Right cardiac atrium (tissue), 5 donors: ENCODE measurements at regions not wholly inside any gene's neighbourhood (a gene's known extent, or its start where the extent isn't known, plus 50 kb on each side); places are given as distances from the start of the nearest gene placed in this dataset.

Source experiments
- ATAC-seq, 2 donors: fragments of 200-7000 bp; cut with Tn5 transposase; one replicate each; pipeline versions ENCODE4 v1.8.0 to v1.9.1; 2020; ENCODE audit warnings: moderate library complexity in 2 of 2, mild to moderate bottlenecking in 1 of 2
- DNase-seq, 3 donors: peaks; one replicate each; pipeline ENCODE4 v3.0.0-alpha.2; 2020
- H3K27ac ChIP-seq: one replicate; pipeline ENCODE4 v1.5.1; 2013; ENCODE audit warnings: mild to moderate bottlenecking, low read length, control low read depth, moderate library complexity
- H3K27me3 ChIP-seq: one replicate; pipeline ENCODE4 v1.6.1; 2013; ENCODE audit not compliant: control insufficient read depth, insufficient read depth
- H3K4me1 ChIP-seq: one replicate; pipeline ENCODE4 v1.6.1; 2013; ENCODE audit warnings: low read length; ENCODE audit not compliant: control insufficient read depth, insufficient read depth
- H3K4me3 ChIP-seq: one replicate; pipeline ENCODE4 v1.5.1; 2013; ENCODE audit warnings: low read length, control low read depth
- H3K9me3 ChIP-seq: one replicate; pipeline ENCODE4 v1.6.1; 2013; ENCODE audit warnings: low read length; ENCODE audit not compliant: control insufficient read depth
- WGBS: extraction: QIAGEN DNeasy Blood & Tissue Kit; methylation state at CpG from one replicate; pipeline ENCODE4 v1.1.7; 2013; 5-methylcytosine and 5-hydroxymethylcytosine counted together
- intact Hi-C, 4 donors: fragments of 100-400 bp; cut with DNase I; formaldehyde crosslinking; loops; one replicate each; pipeline versions ENCODE4 v1.11.0 to v1.14.0; 2022 to 2023
- donor health status: healthy with polysubstance abuse.
- donor health status: DM: no; HTN: yes; CAD: no.
- donor health status: DM: no; HTN: no; CAD: no.
- donor health status: DM: no; HTN: yes; CAD: no; lungs with severe emphysema.
- donor health status: DM: yes; HTN: yes; CAD: no.

DNA sequence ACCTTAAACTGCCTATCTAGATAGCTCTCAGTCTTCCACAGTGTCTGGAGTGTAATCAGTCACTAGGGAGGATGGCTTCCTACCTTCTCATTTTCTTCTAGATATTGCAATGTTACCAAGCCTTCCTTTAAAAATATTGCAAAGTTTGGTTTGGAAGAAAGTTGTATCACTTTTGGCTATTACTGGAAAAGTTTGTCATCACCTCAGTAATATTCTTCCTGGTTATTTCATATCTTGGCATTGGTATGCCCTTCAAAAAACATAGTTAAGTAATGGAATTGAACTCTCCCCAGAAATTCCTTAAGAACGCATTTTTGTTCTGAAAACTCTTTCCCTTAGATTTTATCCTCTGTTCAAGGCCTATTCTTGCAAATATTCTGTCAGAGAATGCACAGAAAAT, 179.3 kb upstream of the MME start:
- Histone ChIP-seq H3K4me3 (no peak overlapping the region), H3K9me3 (no peaks in the 10 kb centered on the region), H3K4me1 (no peaks in the 10 kb centered on the region), H3K27ac (no peak overlapping the region), H3K27me3 (no peaks in the 10 kb centered on the region)
- 62% methylated on average over 1 of the region's 1 CpG for WGBS
- no peak for DNase-seq
- intact Hi-C loops = no loop called here
- ATAC-seq = peak in 1 of 2 donors; percentile 36

DNA sequence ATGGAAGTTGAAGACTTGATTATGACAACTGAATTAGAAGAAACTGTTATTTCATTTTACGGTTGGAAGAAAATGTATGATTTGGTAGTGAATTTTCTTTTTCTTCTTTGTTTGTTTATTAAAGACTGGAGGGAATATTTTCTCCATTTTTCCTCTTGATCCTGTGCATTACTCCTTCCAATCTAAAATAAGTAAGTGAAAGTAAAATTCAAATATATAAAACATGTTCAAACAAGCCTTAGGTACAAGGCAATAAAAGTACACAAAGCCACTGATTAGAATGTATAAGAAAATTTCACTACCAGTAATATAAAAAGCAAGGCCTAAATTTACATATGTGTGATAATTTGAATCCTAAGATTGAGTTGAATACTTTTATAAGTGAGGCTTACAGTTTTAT, 181.2 kb upstream of the MME start:
- intact Hi-C loops = no loop called here
- Histone ChIP-seq H3K4me3 (no peak overlapping the region), H3K4me1 (no peaks in the 10 kb centered on the region), H3K27ac (no peak overlapping the region), H3K9me3 (no peaks in the 10 kb centered on the region), H3K27me3 (no peaks in the 10 kb centered on the region)
- WGBS = 61% methylated on average over 1 of the region's 1 CpG
- ATAC-seq (no peak), DNase-seq (no peak)

- DNase-seq = no peak
- Histone ChIP-seq H3K27me3 (no peaks in the 10 kb centered on the region), H3K9me3 (no peaks in the 10 kb centered on the region), H3K4me1 (no peaks in the 10 kb centered on the region), H3K27ac (no peak overlapping the region), H3K4me3 (no peak overlapping the region)
- 28% methylated on average over 3 of the region's 3 CpGs for WGBS
- intact Hi-C loops = no loop called here
- peak in 1 of 2 donors; percentile 70 for ATAC-seq
These were observed 181.7 kb upstream of the MME start for GRCh38 chr3:154898443-154898842.

DNA sequence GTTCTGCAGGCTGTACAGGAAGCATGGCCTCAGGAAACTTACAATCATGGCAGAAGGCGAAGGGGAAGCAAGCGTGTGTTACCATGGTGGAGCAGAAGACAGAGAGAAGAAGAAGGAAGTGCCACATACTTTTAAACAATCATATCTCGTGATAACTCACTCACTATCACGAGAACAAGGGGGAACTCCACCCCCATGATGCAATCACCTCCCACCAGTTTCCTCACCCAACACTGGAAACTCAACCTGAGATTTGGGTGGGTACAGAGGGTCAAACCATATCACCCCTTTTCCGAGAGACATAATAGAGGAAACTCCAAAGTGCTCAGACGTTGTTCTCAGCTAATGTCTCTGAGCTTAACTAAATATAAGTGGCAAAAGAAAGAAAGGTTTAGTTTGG, 186.3 kb upstream of the MME start:
- Histone ChIP-seq H3K4me1 (no peaks in the 10 kb centered on the region), H3K4me3 (no peak overlapping the region), H3K27ac (no peak overlapping the region), H3K9me3 (no peaks in the 10 kb centered on the region), H3K27me3 (no peaks in the 10 kb centered on the region)
- DNase-seq = no peak
- no peak for ATAC-seq
- 83% methylated on average over 6 of the region's 6 CpGs for WGBS
- intact Hi-C loops = no loop called here

- no peak overlapping the region for H3K4me3 ChIP-seq
- ATAC-seq = no peak
- H3K27me3 ChIP-seq = no peaks in the 10 kb centered on the region
- 96% methylated on average over 36 of the region's 36 CpGs for WGBS
- no peak overlapping the region for H3K27ac ChIP-seq
- H3K9me3 ChIP-seq = no peaks in the 10 kb centered on the region
- intact Hi-C loops = no loop called here
- H3K4me1 ChIP-seq = no peaks in the 10 kb centered on the region
- DNase-seq = peak in 2 of 3 donors; percentile 48
These were observed 190.9 kb upstream of the MME start for GRCh38 chr3:154889227-154889634.

- Histone ChIP-seq H3K27me3 (no peaks in the 10 kb centered on the region), H3K4me3 (no peak overlapping the region), H3K9me3 (no peaks in the 10 kb centered on the region), H3K4me1 (no peaks in the 10 kb centered on the region), H3K27ac (no peak overlapping the region)
- no peak for ATAC-seq
- DNase-seq = no peak
- WGBS = 94% methylated on average over 3 of the region's 3 CpGs
- intact Hi-C loops = no loop called here
These were observed 192.2 kb upstream of the MME start for GRCh38 chr3:154887869-154888268.

DNA sequence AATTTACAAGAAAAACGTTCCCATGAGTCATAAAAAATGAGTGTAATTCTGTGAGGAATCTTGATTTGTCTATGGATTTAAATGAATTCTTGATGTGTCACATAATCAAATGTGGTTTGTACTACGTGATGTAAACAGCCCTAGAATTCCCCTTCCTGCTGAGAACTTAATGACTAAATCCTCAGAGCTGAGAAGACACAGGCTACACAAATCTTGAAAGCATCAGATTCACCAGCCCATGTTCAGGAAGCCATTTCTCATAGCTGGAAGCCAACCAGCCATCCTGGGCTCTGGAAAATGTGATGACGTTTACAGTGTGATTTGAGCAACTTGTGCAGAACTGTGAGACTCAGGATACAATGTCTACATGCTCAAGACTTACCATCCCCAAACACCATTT, 193.7 kb upstream of the MME start:
- Histone ChIP-seq H3K4me1 (no peaks in the 10 kb centered on the region), H3K9me3 (no peaks in the 10 kb centered on the region), H3K27ac (no peak overlapping the region), H3K27me3 (no peaks in the 10 kb centered on the region), H3K4me3 (no peak overlapping the region)
- intact Hi-C loops = no loop called here
- ATAC-seq (no peak), DNase-seq (peak in 1 of 3 donors; percentile 36)
- WGBS = 38% methylated on average over 3 of the region's 3 CpGs

DNA sequence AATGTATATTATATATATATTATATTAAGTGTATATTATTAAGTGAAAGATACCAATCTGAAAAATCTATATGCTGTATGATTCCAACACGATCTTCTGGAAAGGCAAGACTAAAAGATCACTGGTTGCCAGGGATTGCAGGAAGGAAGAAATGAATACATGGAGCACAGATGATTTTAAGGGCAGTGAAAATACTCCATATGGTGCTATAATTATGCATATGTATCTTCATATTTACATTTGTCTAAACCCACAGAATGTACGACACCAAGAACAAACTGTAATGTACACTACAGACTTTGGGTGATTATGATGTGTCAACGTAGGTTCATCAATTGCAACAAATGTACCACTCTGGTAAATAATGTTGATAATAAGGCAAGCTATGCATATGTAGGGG, 194.7 kb upstream of the MME start:
- WGBS = 85% methylated on average over 3 of the region's 3 CpGs
- Histone ChIP-seq H3K27me3 (no peaks in the 10 kb centered on the region), H3K27ac (no peak overlapping the region), H3K4me1 (no peaks in the 10 kb centered on the region), H3K9me3 (no peaks in the 10 kb centered on the region), H3K4me3 (no peak overlapping the region)
- DNase-seq (no peak), ATAC-seq (no peak)
- intact Hi-C loops = no loop called here

DNA sequence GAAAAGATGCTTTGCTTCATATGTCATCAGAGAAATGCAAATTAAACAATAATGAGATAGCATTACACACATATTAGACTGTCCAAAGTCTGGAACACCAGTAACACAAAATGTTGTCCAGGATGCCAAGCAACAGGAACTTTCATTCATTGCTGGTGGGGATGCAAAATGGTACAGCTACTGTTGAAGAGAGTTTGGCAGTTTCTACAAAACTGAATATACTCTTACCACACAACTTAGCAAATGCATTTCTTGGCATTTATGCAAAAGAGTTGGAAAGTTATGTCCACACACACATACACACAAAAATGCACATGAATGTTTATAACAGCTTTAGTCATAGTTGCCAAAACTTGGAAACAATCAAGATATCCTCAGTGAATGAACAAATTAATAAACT, 195.2 kb upstream of the MME start:
- ATAC-seq = no peak
- intact Hi-C loops = no loop called here
- Histone ChIP-seq H3K4me3 (no peak overlapping the region), H3K27me3 (no peaks in the 10 kb centered on the region), H3K4me1 (no peaks in the 10 kb centered on the region), H3K9me3 (no peaks in the 10 kb centered on the region), H3K27ac (no peak overlapping the region)
- no peak for DNase-seq

GRCh38 chr3:154875142-154875541, 205.0 kb upstream of the MME start:
- Histone ChIP-seq H3K4me3 (no peak overlapping the region), H3K4me1 (no peaks in the 10 kb centered on the region), H3K27ac (no peak overlapping the region), H3K27me3 (no peaks in the 10 kb centered on the region), H3K9me3 (no peaks in the 10 kb centered on the region)
- WGBS = 91% methylated on average over 7 of the region's 7 CpGs
- no peak for ATAC-seq
- DNase-seq = no peak
- intact Hi-C loops = no loop called here

DNA sequence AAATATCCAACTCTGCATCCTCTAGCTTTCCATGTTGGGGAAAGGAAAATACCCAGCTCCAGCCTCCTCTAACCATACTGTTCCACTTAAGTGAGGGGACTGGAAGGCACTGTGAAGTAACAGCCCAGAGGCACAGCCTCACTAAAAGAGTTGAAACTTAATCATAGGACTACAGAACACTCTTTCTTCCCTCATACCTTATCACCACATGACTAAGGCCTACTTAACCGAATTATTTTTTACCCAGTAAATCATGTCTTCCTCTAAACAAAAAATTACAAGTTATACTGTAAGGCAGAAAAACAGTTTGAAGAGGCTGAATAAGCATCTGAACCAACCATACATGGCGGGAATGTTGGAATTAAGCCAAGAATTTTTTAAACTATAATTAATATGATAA, 207.4 kb upstream of the MME start:
- Histone ChIP-seq H3K27ac (no peak overlapping the region), H3K27me3 (no peaks in the 10 kb centered on the region), H3K4me3 (no peak overlapping the region), H3K4me1 (no peaks in the 10 kb centered on the region), H3K9me3 (no peaks in the 10 kb centered on the region)
- DNase-seq (no peak), ATAC-seq (no peak)
- intact Hi-C loops = no loop called here
- 77% methylated on average over 2 of the region's 2 CpGs for WGBS

DNA sequence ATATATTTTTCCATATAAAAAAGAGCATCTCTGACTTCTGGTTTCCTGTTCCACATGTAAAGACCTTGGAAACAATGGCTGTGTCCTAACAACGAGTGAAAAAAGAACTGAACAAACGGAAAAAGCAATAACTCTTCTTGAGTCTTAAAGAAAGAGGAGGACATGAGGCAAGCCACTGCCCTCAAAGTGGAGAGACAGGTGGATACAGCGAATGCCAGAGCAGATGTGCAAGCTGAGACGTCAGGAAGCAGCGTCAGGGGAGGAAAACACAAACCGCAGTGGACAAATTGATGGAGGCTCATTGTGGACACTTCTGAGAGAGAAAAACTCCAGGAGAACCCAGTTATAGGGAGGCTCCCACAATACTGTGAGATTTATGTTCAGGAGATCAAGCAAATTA, 208.0 kb upstream of the MME start:
- H3K27me3 ChIP-seq = no peaks in the 10 kb centered on the region
- H3K4me3 ChIP-seq = no peak overlapping the region
- DNase-seq (no peak), ATAC-seq (no peak)
- no peaks in the 10 kb centered on the region for H3K9me3 ChIP-seq
- 70% methylated on average over 6 of the region's 6 CpGs for WGBS
- no peaks in the 10 kb centered on the region for H3K4me1 ChIP-seq
- intact Hi-C loops = no loop called here
- H3K27ac ChIP-seq = no peak overlapping the region
